ENCODE measurements at regions not wholly inside any gene's neighbourhood (a gene's known extent, or its start where the extent isn't known, plus 50 kb on each side); places are given as distances from the start of the nearest gene placed in this dataset.

DNA sequence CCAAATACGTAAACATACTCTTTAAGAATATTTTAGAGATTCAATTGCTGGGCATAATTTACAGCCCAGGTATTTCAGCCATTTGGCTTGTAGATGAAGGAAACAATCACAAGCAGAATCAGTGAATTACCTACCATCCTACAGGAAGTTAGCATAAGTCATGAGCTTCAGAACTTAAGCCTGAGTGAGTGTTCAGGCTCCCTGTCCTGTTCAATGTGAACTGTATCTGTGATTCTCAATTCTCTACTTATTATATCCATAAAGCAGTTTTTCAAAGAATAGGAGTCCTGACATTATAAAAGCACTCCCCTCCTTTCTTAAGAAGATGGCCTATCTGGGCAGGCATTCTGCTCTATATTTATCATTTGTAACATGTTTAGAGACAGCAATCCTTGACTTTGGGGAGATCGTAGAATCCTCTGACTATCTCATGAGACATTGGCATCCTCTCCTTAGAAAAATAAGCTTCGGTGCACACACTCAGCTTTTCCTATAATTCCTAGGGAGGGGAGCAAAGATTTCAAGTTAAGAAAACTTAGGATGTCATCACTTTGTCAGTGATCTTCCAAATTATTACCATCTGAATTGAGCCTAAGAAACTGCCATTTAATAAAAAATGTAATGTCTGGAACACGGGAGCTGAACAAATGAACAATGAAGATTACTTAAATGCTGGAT, 645.2 kb upstream of the IGFBP3 start:
- H3K27me3 ChIP-seq = no peaks in the 10 kb centered on the region
- no peak overlapping the region for H3K27ac ChIP-seq
- no peaks in the 10 kb centered on the region for H3K36me3 ChIP-seq
- DNase-seq (no peak), ATAC-seq (no peak)
- TF ChIP-seq, protein P1, sequence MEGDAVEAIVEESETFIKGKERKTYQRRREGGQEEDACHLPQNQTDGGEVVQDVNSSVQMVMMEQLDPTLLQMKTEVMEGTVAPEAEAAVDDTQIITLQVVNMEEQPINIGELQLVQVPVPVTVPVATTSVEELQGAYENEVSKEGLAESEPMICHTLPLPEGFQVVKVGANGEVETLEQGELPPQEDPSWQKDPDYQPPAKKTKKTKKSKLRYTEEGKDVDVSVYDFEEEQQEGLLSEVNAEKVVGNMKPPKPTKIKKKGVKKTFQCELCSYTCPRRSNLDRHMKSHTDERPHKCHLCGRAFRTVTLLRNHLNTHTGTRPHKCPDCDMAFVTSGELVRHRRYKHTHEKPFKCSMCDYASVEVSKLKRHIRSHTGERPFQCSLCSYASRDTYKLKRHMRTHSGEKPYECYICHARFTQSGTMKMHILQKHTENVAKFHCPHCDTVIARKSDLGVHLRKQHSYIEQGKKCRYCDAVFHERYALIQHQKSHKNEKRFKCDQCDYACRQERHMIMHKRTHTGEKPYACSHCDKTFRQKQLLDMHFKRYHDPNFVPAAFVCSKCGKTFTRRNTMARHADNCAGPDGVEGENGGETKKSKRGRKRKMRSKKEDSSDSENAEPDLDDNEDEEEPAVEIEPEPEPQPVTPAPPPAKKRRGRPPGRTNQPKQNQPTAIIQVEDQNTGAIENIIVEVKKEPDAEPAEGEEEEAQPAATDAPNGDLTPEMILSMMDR (IDR thresholded peaks at IDR 0.05) = no peak
- H3K9me3 ChIP-seq = peaks cover 0 to 17% of the 10 kb centered on the region in 2 donors
- H3K4me1 ChIP-seq = no peaks in the 10 kb centered on the region
- H3K4me3 ChIP-seq = no peak overlapping the region
- intact Hi-C loops (cut with DNase I) = no loop called here

DNA sequence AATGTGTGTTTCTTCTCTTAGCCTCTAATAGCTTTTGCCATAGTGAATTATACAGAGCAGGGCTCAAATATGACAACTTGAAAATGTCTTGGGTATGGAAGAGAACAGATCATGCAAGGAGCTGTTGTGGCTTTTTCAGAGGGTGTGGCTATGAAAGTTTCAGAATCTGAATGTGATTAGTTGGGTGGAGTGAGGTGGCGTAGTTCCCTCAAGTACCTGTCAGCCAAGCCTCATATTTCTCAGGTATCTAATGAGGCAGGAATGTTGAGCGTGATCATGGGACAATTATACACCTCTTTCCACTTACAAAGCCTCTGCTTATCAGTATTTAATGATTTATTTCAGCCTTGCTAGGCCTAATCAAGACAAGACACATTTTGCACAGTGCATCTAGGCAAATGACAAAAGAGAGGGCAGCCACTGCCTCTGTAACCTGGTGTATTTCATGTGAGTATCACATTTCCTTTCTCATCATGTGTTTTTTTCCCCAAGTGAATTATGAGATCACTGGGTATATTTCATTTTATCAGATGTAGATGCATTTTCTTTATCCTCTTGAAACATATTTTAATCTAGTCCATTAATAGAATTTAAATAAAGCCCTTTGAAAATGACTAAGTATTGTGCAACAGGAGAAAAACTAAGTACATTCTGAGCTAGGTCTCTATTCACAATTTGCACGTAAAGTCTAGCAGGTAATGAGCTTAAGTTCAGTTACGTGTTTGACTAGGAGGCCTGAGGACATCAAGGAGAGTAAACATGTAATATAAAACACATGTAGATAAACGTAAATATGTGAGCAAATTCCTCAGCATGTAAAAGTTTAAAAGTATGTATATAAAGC, 644.4 kb upstream of the IGFBP3 start:
- Histone ChIP-seq H3K4me1 (no peaks in the 10 kb centered on the region), H3K9me3 (peaks cover 0 to 25% of the 10 kb centered on the region in 2 donors), H3K36me3 (no peaks in the 10 kb centered on the region), H3K4me3 (no peak overlapping the region), H3K27ac (no peak overlapping the region), H3K27me3 (no peaks in the 10 kb centered on the region)
- no peak for DNase-seq
- intact Hi-C loops (cut with DNase I) = no loop called here
- TF ChIP-seq, protein P1 (IDR thresholded peaks at IDR 0.05) = no peak
- ATAC-seq = peak; percentile 89

DNA sequence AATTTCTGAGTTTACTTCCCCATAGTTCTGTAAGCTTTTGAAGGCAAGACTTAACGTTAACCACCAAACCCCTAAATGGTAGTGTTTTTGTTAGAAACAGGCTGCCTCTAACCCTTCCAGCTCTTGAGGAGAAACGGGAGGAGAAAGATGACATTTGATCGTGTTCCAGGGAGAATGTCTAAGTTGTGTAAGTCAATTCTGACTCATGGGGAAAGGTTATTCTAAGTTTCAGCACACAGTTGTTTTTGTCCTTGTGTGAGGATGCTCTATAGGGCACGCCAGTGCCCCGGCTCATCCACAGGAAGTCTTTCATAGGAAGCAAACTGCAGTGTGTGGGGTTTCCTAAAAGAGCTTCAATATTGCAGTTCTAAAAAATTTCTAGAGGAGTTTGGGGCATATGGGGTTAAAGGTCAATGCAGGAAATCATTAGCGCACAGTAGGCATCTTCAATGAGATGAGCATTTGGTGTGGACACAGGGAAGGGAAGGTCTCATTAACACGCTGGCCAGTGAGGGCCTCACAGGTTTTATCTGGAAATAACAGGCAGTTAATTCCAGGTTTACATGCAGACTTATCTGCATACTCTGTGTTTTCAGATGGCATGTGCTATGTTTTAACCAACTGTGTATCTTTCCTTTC, 638.2 kb upstream of the IGFBP3 start:
- DNase-seq (no peak), ATAC-seq (peak; percentile 30)
- Histone ChIP-seq H3K27me3 (no peaks in the 10 kb centered on the region), H3K4me1 (peaks cover 0 to 3% of the 10 kb centered on the region in 2 donors), H3K9me3 (peaks cover 0 to 33% of the 10 kb centered on the region in 2 donors), H3K4me3 (no peak overlapping the region), H3K27ac (no peak overlapping the region), H3K36me3 (no peaks in the 10 kb centered on the region)
- intact Hi-C loops (cut with DNase I) = no loop called here
- TF ChIP-seq, protein P1 (IDR thresholded peaks at IDR 0.05) = no peak

DNA sequence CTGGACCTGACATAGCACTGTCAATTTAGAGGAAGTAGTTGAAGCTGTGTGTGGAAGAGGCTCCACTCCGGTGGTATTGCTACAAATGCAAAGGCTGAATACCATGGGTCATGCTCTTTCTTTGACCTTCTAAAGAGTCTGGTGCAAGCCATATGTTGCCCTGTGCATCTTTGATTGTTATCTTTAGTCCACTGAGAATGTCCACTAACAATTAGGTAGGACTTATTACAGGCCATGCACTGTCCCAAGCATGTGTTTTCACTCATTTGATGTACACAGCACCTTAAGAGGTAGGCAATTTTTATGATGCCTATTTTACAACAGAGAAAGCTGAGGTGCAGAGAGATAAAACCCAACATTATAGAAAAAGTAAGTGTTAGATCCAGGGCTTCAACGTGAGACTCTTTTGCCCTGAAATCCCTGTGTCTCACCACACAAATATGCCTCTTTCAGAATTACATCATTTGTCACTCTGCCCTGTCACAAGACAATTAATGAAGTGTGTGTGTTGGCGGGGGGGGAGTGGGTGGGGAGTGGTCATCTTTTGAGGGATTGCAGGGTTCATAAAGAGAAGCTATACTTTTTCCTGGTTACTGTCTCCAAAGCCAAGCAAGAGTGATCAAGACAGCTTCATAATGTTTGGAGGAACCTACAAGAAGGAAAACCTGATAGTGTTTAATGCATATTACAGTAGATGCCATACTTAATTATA, 637.6 kb upstream of the IGFBP3 start:
- Histone ChIP-seq H3K27me3 (no peaks in the 10 kb centered on the region), H3K36me3 (no peaks in the 10 kb centered on the region), H3K27ac (no peak overlapping the region), H3K4me1 (peaks cover 0 to 3% of the 10 kb centered on the region in 2 donors), H3K4me3 (no peak overlapping the region), H3K9me3 (peaks cover 0 to 30% of the 10 kb centered on the region in 2 donors)
- peak; percentile 13 for ATAC-seq
- TF ChIP-seq, protein P1 (IDR thresholded peaks at IDR 0.05) = no peak
- intact Hi-C loops (cut with DNase I) = no loop called here
- DNase-seq = no peak

Data from left lung (tissue), 4 donors.